ACHN (cell line): ENCODE measurements at regions not wholly inside any gene's neighbourhood (a gene's known extent, or its start where the extent isn't known, plus 50 kb on each side); places are given as distances from the start of the nearest gene placed in this dataset.

Experiments used
- DNase-seq: peaks from one replicate; pipeline ENCODE4 v3.0.0-alpha.2; 2015
- in situ Hi-C: cut with HindIII; loops from 2 replicates; pipeline ENCODE4 v1.10.0; 2017; ENCODE audit warnings: low sequenced_read_pairs, low pct_ligation_motif_present, low pct_unique_long_range_greater_than_20kb

GRCh38 chr2:189265696-189266320 lies 86.2 kb upstream of the COL5A2 start:
- in situ Hi-C loops: no loop called here
- DNase-seq: no peak

- in situ Hi-C loops: no loop called here
- no peak for DNase-seq
Observed at GRCh38 chr2:189267491-189267890, 87.9 kb upstream of the COL5A2 start.

GRCh38 chr2:189267925-189268579 lies 88.5 kb upstream of the COL5A2 start:
- in situ Hi-C loops: no loop called here
- no peak for DNase-seq

- no peak for DNase-seq
- in situ Hi-C loops: no loop called here
Observed at GRCh38 chr2:189268763-189269162, 89.2 kb upstream of the COL5A2 start.

- no peak for DNase-seq
- in situ Hi-C loops: no loop called here
Observed at GRCh38 chr2:189273734-189274133, 94.2 kb upstream of the COL5A2 start.

GRCh38 chr2:189274361-189274760 lies 94.8 kb upstream of the COL5A2 start:
- in situ Hi-C loops: no loop called here
- DNase-seq: no peak

- no peak for DNase-seq
- in situ Hi-C loops: no loop called here
Observed at GRCh38 chr2:189276277-189276676, 96.7 kb upstream of the COL5A2 start.

GRCh38 chr2:189281201-189281600 lies 101.6 kb upstream of the COL5A2 start:
- in situ Hi-C loops: no loop called here
- no peak for DNase-seq

GRCh38 chr2:189285349-189285748 lies 105.8 kb upstream of the COL5A2 start:
- in situ Hi-C loops: no loop called here
- no peak for DNase-seq

- peak; percentile 20 for DNase-seq
- in situ Hi-C loops: no loop called here
Observed at GRCh38 chr2:189285962-189286645, 106.5 kb upstream of the COL5A2 start.

GRCh38 chr2:189287363-189287762 lies 107.8 kb upstream of the COL5A2 start:
- no peak for DNase-seq
- in situ Hi-C loops: no loop called here

- peak; percentile 81 for DNase-seq
- in situ Hi-C loops: no loop called here
Observed at GRCh38 chr2:189287982-189288521, 108.5 kb upstream of the COL5A2 start.

GRCh38 chr2:189291460-189291859 lies 111.9 kb upstream of the COL5A2 start:
- in situ Hi-C loops: no loop called here
- no peak for DNase-seq

GRCh38 chr2:189293164-189293563 lies 113.6 kb upstream of the COL5A2 start:
- DNase-seq: no peak
- in situ Hi-C loops: no loop called here

- peak; percentile 6 for DNase-seq
- in situ Hi-C loops: no loop called here
Observed at GRCh38 chr2:189297446-189297845, 117.9 kb upstream of the COL5A2 start.

- DNase-seq: no peak
Observed at GRCh38 chr2:189298038-189298437, 118.5 kb upstream of the COL5A2 start.

GRCh38 chr2:189298481-189298880 lies 118.9 kb upstream of the COL5A2 start:
- DNase-seq: no peak

More at GRCh38 chr2:189298038-189298437, 118.5 kb upstream of the COL5A2 start:
- in situ Hi-C loops: no loop called here

GRCh38 chr2:189299974-189300373 lies 120.4 kb upstream of the COL5A2 start:
- in situ Hi-C loops: no loop called here
- DNase-seq: no peak

More at GRCh38 chr2:189298481-189298880, 118.9 kb upstream of the COL5A2 start:
- in situ Hi-C loops: no loop called here

GRCh38 chr2:189300916-189301315 lies 121.4 kb upstream of the COL5A2 start:
- DNase-seq: no peak
- in situ Hi-C loops: no loop called here
